SIG-M5 treated with dmso at 0.1 percent for 504 hours (cell line): ENCODE measurements at regions not wholly inside any gene's neighbourhood (a gene's known extent, or its start where the extent isn't known, plus 50 kb on each side); places are given as distances from the start of the nearest gene placed in this dataset.
"Not testable (repeated sequence)": the region's sequence is repeated elsewhere in the genome, so short reads cannot be mapped to it uniquely, and the experiment has no call there.

ENCODE experiments used
- DNase-seq: peaks from one replicate; lab custom pipeline; 2025; ENCODE audit not compliant: unreplicated experiment; lab: John Stamatoyannopoulos, UW

GRCh38 chr9:28410411-28410810, 837.1 kb upstream of the C9orf72 start:
- no peak for DNase-seq

- DNase-seq: no peak
Measured at GRCh38 chr9:28413471-28413870, 840.2 kb upstream of the C9orf72 start.

- no peak for DNase-seq
Measured at GRCh38 chr9:28423255-28423654, 850.0 kb upstream of the C9orf72 start.

GRCh38 chr9:28435456-28435855, 862.2 kb upstream of the C9orf72 start:
- DNase-seq: no peak

GRCh38 chr9:28439688-28440087, 866.4 kb upstream of the C9orf72 start:
- DNase-seq: no peak

- DNase-seq: no peak
Measured at GRCh38 chr9:28443461-28443860, 870.2 kb upstream of the C9orf72 start.

- DNase-seq: no peak
Measured at GRCh38 chr9:28444637-28445036, 871.4 kb upstream of the C9orf72 start.

GRCh38 chr9:28445211-28445610, 871.9 kb upstream of the C9orf72 start:
- no peak for DNase-seq

- no peak for DNase-seq
Measured at GRCh38 chr9:28453918-28454317, 880.6 kb upstream of the C9orf72 start.

- no peak for DNase-seq
Measured at GRCh38 chr9:28456861-28457260, 883.6 kb upstream of the C9orf72 start.

- no peak for DNase-seq
Measured at GRCh38 chr9:28464481-28465216, 891.4 kb upstream of the C9orf72 start.

- DNase-seq: no peak
Measured at GRCh38 chr9:28471261-28471660, 898.0 kb upstream of the C9orf72 start.

- DNase-seq: no peak
Measured at GRCh38 chr9:28487561-28487960, 914.3 kb upstream of the C9orf72 start.

- DNase-seq: no peak
Measured at GRCh38 chr9:28491121-28491520, 917.8 kb upstream of the C9orf72 start.

GRCh38 chr9:28498168-28498567, 924.9 kb upstream of the C9orf72 start:
- DNase-seq: not testable (repeated sequence)

- no peak for DNase-seq
Measured at GRCh38 chr9:28502189-28502588, 928.9 kb upstream of the C9orf72 start.

GRCh38 chr9:28502741-28503140, 929.5 kb upstream of the C9orf72 start:
- no peak for DNase-seq

- DNase-seq: no peak
Measured at GRCh38 chr9:28503573-28503972, 930.3 kb upstream of the C9orf72 start.

- no peak for DNase-seq
Measured at GRCh38 chr9:28518439-28518838, 945.2 kb upstream of the C9orf72 start.

- DNase-seq: not testable (repeated sequence)
Measured at GRCh38 chr9:28524309-28524708, 951.0 kb upstream of the C9orf72 start.

- DNase-seq: no peak
Measured at GRCh38 chr9:28528049-28528448, 954.8 kb upstream of the C9orf72 start.

- no peak for DNase-seq
Measured at GRCh38 chr9:28538132-28538531, 964.9 kb upstream of the C9orf72 start.

- DNase-seq: no peak
Measured at GRCh38 chr9:28539434-28540070, 966.3 kb upstream of the C9orf72 start.
